HFF-Myc (cell line): ENCODE measurements at regions not wholly inside any gene's neighbourhood (a gene's known extent, or its start where the extent isn't known, plus 50 kb on each side); places are given as distances from the start of the nearest gene placed in this dataset.

Source experiments
- DNase-seq: peaks from one replicate; pipeline ENCODE4 v3.0.0-alpha.2; 2011; ENCODE audit warnings: low read depth; ENCODE audit errors: extremely low read depth
- H3K4me3 ChIP-seq: replicated peaks from 2 replicates; pipeline ENCODE4 v1.5.1; 2011; ENCODE audit warnings: low read depth, mild to moderate bottlenecking, control low read depth, low read length
- TF ChIP-seq, protein P1 (sequence below): IDR thresholded peaks from 2 replicates; pipeline ENCODE4 v1.5.1; 2012; ENCODE audit warnings: mild to moderate bottlenecking, low read depth, low read length, control low read depth; ENCODE audit errors: missing control alignments

DNA sequence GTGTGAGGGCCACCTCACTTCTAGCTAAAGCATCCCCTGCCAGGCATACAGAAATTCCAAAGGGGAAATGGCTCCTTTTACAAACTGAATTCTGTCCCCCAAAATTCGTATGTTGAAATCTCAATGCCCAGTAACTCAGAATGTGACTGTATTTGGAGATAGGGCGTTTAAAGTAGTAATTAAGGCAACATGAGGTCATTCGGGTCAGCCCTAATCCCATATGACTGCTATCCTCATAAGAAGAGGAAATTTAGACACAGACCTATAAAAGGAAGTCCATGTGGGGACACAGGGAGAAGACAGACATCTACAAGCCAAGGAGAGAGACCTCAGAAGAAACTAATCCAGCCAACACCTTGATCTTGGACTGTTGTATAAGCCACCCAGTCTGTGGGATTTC is 119.1 kb downstream of the CHST1 start:
- TF ChIP-seq, protein P1, sequence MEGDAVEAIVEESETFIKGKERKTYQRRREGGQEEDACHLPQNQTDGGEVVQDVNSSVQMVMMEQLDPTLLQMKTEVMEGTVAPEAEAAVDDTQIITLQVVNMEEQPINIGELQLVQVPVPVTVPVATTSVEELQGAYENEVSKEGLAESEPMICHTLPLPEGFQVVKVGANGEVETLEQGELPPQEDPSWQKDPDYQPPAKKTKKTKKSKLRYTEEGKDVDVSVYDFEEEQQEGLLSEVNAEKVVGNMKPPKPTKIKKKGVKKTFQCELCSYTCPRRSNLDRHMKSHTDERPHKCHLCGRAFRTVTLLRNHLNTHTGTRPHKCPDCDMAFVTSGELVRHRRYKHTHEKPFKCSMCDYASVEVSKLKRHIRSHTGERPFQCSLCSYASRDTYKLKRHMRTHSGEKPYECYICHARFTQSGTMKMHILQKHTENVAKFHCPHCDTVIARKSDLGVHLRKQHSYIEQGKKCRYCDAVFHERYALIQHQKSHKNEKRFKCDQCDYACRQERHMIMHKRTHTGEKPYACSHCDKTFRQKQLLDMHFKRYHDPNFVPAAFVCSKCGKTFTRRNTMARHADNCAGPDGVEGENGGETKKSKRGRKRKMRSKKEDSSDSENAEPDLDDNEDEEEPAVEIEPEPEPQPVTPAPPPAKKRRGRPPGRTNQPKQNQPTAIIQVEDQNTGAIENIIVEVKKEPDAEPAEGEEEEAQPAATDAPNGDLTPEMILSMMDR, result no peak
- DNase-seq, result no peak
- no peak overlapping the region for H3K4me3 ChIP-seq

DNA sequence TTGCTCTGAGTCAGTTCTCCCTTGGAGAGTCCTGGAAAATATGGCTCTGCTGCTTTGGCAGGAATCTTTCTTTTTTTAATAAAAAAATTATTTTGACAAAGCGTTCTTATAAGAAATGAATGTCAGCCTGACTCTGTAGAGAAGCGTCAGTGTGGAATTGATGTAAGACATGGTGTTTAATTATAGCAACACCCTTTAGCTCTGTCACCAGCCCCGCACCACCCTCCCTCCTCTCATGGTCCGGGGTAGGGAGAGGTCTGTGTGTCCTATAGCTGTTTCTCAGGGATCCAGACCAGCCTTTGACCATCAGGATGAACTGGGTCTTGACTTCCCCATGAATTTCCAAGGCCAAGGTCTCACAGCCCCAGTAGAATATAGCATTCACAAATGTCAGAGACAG is 120.6 kb downstream of the CHST1 start:
- no peak overlapping the region for H3K4me3 ChIP-seq
- no peak for DNase-seq
- TF ChIP-seq, protein P1, result no peak

DNA sequence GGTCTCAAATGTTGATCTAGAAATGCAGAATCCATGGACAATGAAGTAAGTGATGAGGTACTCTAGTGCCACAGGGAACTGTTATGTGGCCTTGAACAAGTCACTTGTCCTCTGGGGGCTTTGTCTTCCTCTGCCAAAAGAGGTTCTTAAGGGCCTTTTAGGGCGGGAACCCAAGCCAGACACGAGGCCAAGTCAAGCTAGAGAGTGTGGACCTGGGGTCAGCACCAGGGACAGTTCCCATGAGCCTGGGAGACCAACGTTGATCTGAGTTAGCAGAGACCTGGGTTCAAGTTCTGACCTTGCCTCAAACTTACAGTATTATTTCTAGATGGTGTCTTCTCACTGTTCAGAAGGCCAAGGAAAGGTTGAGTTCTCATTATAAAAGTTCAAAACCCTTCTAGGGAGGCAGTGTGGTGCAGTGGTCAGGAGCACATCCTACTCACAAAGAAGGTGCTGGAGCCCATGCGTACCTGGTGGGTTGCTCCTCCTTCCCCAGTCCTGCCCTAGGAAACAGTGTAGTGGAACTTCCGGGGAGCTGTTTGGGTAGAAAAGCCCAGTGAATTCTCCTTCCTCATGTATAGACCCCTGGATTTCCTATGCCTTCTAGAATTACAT is 121.5 kb downstream of the CHST1 start:
- TF ChIP-seq, protein P1, result no peak
- no peak for DNase-seq

DNA sequence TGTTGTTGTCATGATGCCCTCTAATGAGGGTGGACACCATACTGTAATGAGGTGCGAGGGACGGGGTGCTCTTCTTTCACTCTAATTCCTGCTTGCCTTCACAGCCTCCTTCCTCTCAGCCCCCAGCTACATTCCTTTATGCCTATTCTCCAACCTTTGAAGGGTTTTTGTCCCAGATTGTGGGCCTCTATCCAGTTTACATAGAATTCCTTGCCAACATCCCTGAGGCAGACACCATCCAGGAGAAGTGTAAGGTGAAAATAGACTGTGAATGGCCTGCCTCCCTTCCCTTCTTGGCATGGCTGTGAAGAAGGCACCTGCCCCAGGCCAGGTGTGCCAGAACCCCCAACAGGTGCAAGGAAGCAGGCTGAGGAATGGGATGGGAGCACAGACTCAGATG is 122.3 kb downstream of the CHST1 start:
- DNase-seq, result no peak
- TF ChIP-seq, protein P1, result no peak

More for the DNA sequence above, 121.5 kb downstream of the CHST1 start:
- no peak overlapping the region for H3K4me3 ChIP-seq

DNA sequence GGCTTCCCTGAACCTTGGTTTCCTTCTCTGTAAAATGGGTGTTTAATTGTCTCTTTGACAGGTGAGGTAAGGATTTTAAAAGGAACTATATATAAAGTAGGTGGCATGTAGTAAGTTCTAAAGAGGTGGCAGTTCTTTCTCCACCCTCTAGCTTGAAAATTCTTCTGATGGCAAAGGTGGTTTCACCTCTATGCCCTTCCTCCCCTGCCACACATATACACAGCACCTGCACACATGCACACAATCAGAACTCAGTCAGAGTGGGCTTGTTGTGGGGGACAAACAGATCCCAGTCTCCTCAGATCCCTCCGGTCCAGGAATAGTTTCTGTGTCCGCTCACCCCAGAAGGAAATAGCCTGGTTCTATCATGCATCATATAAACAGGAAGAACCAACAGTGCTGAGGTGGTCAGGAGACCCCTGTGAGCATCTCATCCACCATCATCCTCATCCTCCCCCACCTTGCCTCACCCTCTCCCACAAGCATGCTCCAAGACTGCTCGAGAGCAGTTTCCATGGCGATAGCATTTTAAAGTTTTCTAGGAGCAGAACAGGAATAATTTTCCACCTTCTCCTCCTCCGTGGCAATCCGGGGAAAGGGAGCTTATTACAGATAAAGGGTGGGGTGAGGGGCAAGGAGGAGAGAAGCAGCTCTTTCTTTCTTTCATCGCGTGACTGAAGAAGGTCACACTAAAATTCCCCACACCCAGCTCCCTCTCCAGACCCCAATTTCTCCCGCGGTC is 123.6 kb downstream of the CHST1 start:
- H3K4me3 ChIP-seq, result no peak overlapping the region
- DNase-seq, result no peak
- TF ChIP-seq, protein P1, result no peak

More for the DNA sequence above, 122.3 kb downstream of the CHST1 start:
- H3K4me3 ChIP-seq, result no peak overlapping the region

DNA sequence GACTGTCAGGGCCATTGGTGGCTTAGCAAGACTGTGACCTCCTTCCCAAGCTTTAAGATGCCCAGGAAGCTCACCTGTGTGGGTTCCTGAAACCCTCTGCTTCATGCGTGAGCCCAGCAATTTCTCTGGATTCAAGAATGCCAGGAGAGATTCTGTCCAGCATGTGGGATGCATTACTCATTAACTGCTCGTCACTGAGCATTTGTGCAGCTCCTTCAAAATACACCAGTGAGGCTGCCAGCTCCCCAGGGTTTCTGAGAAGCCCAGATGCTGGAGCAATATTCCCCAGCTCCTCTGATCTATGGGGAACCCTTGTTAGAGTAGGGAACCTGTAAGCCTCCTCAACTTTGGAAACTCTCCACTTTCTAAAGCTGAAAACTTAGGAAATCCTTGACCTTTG is 126.5 kb downstream of the CHST1 start:
- TF ChIP-seq, protein P1, result no peak
- DNase-seq, result no peak

More for the DNA sequence above, 126.5 kb downstream of the CHST1 start:
- no peak overlapping the region for H3K4me3 ChIP-seq
